SK-N-SH treated with all-trans-retinoic acid at 6 μM for 48 hours (cell line): ENCODE measurements at regions not wholly inside any gene's neighbourhood (a gene's known extent, or its start where the extent isn't known, plus 50 kb on each side); places are given as distances from the start of the nearest gene placed in this dataset.

ENCODE experiments used
- ARNTL ChIP-seq: fragments of 450-650 bp; formaldehyde crosslinking; IDR thresholded peaks from 2 replicates; pipeline ENCODE4 v1.5.0; 2020; ENCODE audit warnings: low read depth, mild to moderate bottlenecking, moderate library complexity, borderline replicate concordance
- CSDC2 ChIP-seq: fragments of 250-450 bp; sonication (Bioruptor Pico); IDR thresholded peaks from 2 replicates; pipeline ENCODE4 v1.5.0; 2020; ENCODE audit warnings: mild to moderate bottlenecking, moderate library complexity
- ESRRG ChIP-seq: fragments of 250-450 bp; sonication (Bioruptor Pico); IDR thresholded peaks from 2 replicates; pipeline ENCODE4 v1.6.1; 2021; ENCODE audit warnings: mild to moderate bottlenecking
- OSR1 ChIP-seq: fragments of 250-450 bp; sonication (Bioruptor Pico); IDR thresholded peaks from 2 replicates; pipeline ENCODE4 v1.8.0; 2022; ENCODE audit warnings: moderate library complexity, mild to moderate bottlenecking, inconsistent platforms
- PPARA ChIP-seq: fragments of 250-450 bp; sonication (Bioruptor Pico); IDR thresholded peaks from 2 replicates; pipeline ENCODE4 v1.5.0; 2020; ENCODE audit warnings: mild to moderate bottlenecking, borderline replicate concordance
- RARB ChIP-seq: fragments of 250-450 bp; sonication (Bioruptor Pico); IDR thresholded peaks from 2 replicates; pipeline ENCODE4 v1.8.0; 2021; ENCODE audit warnings: mild to moderate bottlenecking, moderate library complexity
- TOX ChIP-seq: fragments of 250-450 bp; sonication (Bioruptor Pico); IDR thresholded peaks from 2 replicates; pipeline ENCODE4 v1.8.0; 2021; ENCODE audit warnings: mild to moderate bottlenecking, moderate library complexity, borderline replicate concordance
- ZC3H10 ChIP-seq: fragments of 250-450 bp; sonication (Bioruptor Pico); IDR thresholded peaks from 2 replicates; pipeline ENCODE4 v1.5.1; 2021; ENCODE audit warnings: mild to moderate bottlenecking, moderate library complexity
- ZFP3 ChIP-seq: fragments of 250-450 bp; sonication (Bioruptor Pico); IDR thresholded peaks from 2 replicates; pipeline ENCODE4 v1.5.0; 2020; ENCODE audit warnings: mild to moderate bottlenecking, moderate library complexity
- ZNF8 ChIP-seq: fragments of 450-650 bp; formaldehyde crosslinking; IDR thresholded peaks from 2 replicates; pipeline ENCODE4 v1.5.0; 2020; ENCODE audit warnings: mild to moderate bottlenecking, moderate library complexity
- TF ChIP-seq, protein P1 (sequence below): fragments of 250-450 bp; sonication (Bioruptor Pico); IDR thresholded peaks from 2 replicates; pipeline ENCODE4 v1.8.0; 2020; ENCODE audit warnings: mild to moderate bottlenecking, moderate library complexity, borderline replicate concordance
- TF ChIP-seq, protein P2 (sequence below): fragments of 250-450 bp; sonication (Bioruptor Pico); IDR thresholded peaks from 2 replicates; pipeline ENCODE4 v1.5.1; 2021; ENCODE audit warnings: mild to moderate bottlenecking, moderate library complexity
- TF ChIP-seq, protein P3 (sequence below): fragments of 250-450 bp; sonication (Bioruptor Pico); IDR thresholded peaks from 2 replicates; pipeline ENCODE4 v1.8.0; 2021; ENCODE audit warnings: low read depth, mild to moderate bottlenecking, moderate library complexity, borderline replicate concordance

DNA sequence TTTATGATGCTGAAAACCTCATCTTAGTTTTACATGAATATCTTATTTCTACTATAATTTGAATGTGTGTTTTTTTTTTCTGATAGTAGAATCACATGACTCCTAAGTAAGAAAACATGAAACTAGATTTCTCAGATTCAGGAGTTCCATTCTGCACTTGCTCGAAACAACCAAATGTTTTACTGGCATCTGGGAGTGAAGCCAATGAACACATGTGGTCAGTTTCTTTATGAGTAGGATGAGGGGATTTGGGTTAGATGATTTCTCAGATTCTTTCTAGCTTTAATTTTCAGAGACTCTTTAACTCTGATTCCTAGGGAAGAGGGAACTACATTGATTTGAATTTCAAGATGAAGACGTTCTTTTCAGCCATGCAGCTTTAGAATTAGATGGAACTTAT lies 225.0 kb upstream of the NT5C1B start:
- TF ChIP-seq, protein P1, sequence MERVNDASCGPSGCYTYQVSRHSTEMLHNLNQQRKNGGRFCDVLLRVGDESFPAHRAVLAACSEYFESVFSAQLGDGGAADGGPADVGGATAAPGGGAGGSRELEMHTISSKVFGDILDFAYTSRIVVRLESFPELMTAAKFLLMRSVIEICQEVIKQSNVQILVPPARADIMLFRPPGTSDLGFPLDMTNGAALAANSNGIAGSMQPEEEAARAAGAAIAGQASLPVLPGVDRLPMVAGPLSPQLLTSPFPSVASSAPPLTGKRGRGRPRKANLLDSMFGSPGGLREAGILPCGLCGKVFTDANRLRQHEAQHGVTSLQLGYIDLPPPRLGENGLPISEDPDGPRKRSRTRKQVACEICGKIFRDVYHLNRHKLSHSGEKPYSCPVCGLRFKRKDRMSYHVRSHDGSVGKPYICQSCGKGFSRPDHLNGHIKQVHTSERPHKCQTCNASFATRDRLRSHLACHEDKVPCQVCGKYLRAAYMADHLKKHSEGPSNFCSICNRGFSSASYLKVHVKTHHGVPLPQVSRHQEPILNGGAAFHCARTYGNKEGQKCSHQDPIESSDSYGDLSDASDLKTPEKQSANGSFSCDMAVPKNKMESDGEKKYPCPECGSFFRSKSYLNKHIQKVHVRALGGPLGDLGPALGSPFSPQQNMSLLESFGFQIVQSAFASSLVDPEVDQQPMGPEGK (CRISPR knock-in tag): no peak
- TF ChIP-seq RARB (no peak), ZC3H10 (CRISPR knock-in tag) (no peak), ESRRG (CRISPR knock-in tag) (no peak), TOX (no peak), OSR1 (CRISPR knock-in tag) (no peak), ZNF8 (CRISPR knock-in tag) (no peak), ARNTL (CRISPR knock-in tag) (no peak), PPARA (no peak), CSDC2 (CRISPR knock-in tag) (no peak), ZFP3 (no peak)
- TF ChIP-seq, protein P2, sequence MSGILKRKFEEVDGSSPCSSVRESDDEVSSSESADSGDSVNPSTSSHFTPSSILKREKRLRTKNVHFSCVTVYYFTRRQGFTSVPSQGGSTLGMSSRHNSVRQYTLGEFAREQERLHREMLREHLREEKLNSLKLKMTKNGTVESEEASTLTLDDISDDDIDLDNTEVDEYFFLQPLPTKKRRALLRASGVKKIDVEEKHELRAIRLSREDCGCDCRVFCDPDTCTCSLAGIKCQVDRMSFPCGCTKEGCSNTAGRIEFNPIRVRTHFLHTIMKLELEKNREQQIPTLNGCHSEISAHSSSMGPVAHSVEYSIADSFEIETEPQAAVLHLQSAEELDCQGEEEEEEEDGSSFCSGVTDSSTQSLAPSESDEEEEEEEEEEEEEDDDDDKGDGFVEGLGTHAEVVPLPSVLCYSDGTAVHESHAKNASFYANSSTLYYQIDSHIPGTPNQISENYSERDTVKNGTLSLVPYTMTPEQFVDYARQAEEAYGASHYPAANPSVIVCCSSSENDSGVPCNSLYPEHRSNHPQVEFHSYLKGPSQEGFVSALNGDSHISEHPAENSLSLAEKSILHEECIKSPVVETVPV (CRISPR knock-in tag): no peak
- TF ChIP-seq, protein P3, sequence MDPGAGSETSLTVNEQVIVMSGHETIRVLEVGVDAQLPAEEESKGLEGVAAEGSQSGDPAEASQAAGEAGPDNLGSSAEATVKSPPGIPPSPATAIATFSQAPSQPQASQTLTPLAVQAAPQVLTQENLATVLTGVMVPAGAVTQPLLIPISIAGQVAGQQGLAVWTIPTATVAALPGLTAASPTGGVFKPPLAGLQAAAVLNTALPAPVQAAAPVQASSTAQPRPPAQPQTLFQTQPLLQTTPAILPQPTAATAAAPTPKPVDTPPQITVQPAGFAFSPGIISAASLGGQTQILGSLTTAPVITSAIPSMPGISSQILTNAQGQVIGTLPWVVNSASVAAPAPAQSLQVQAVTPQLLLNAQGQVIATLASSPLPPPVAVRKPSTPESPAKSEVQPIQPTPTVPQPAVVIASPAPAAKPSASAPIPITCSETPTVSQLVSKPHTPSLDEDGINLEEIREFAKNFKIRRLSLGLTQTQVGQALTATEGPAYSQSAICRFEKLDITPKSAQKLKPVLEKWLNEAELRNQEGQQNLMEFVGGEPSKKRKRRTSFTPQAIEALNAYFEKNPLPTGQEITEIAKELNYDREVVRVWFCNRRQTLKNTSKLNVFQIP (CRISPR knock-in tag): no peak
